NCI-H345 treated with DMSO at 0.1 percent for 48 hours (cell line): ENCODE measurements at regions not wholly inside any gene's neighbourhood (a gene's known extent, or its start where the extent isn't known, plus 50 kb on each side); places are given as distances from the start of the nearest gene placed in this dataset.
"Not testable (repeated sequence)": the region's sequence is repeated elsewhere in the genome, so short reads cannot be mapped to it uniquely, and the experiment has no call there.

Experiments used
- DNase-seq: peaks from one replicate; lab custom pipeline; 2025; ENCODE audit not compliant: unreplicated experiment; lab: John Stamatoyannopoulos, UW

GRCh38 chr14:22313172-22313801 lies 275.7 kb downstream of the DAD1 start:
- no peak for DNase-seq

GRCh38 chr14:22311636-22312035 lies 277.4 kb downstream of the DAD1 start:
- DNase-seq, result no peak

GRCh38 chr14:22305607-22306006 lies 283.4 kb downstream of the DAD1 start:
- no peak for DNase-seq

- DNase-seq, result no peak
Measured at GRCh38 chr14:22304326-22304725, 284.7 kb downstream of the DAD1 start.

GRCh38 chr14:22303589-22304195 lies 285.3 kb downstream of the DAD1 start:
- no peak for DNase-seq

GRCh38 chr14:22300646-22301045 lies 288.4 kb downstream of the DAD1 start:
- DNase-seq, result no peak

GRCh38 chr14:22297376-22297775 lies 291.6 kb downstream of the DAD1 start:
- no peak for DNase-seq

GRCh38 chr14:22296722-22297121 lies 292.3 kb downstream of the DAD1 start:
- DNase-seq, result no peak

- DNase-seq, result no peak
Measured at GRCh38 chr14:22296088-22296487, 292.9 kb downstream of the DAD1 start.

GRCh38 chr14:22291406-22291805 lies 297.6 kb downstream of the DAD1 start:
- DNase-seq, result no peak

GRCh38 chr14:22289570-22289969 lies 299.5 kb downstream of the DAD1 start:
- no peak for DNase-seq

GRCh38 chr14:22285991-22286390 lies 303.0 kb downstream of the DAD1 start:
- no peak for DNase-seq

- DNase-seq, result no peak
Measured at GRCh38 chr14:22282949-22283348, 306.1 kb downstream of the DAD1 start.

GRCh38 chr14:22282417-22282816 lies 306.6 kb downstream of the DAD1 start:
- no peak for DNase-seq

- DNase-seq, result not testable (repeated sequence)
Measured at GRCh38 chr14:22281447-22281874, 307.6 kb downstream of the DAD1 start.

GRCh38 chr14:22280497-22281316 lies 308.3 kb downstream of the DAD1 start:
- no peak for DNase-seq

GRCh38 chr14:22276913-22277816 lies 311.9 kb downstream of the DAD1 start:
- DNase-seq, result no peak

GRCh38 chr14:22271838-22272799 lies 316.9 kb downstream of the DAD1 start:
- DNase-seq, result no peak

- no peak for DNase-seq
Measured at GRCh38 chr14:22268875-22269274, 320.1 kb downstream of the DAD1 start.

GRCh38 chr14:22266683-22267082 lies 322.3 kb downstream of the DAD1 start:
- no peak for DNase-seq
